Breast epithelium (tissue), 4 donors: ENCODE measurements at regions not wholly inside any gene's neighbourhood (a gene's known extent, or its start where the extent isn't known, plus 50 kb on each side); places are given as distances from the start of the nearest gene placed in this dataset.
"Not testable (repeated sequence)": the region's sequence is repeated elsewhere in the genome, so short reads cannot be mapped to it uniquely, and the experiment has no call there.

Experiments
- DNase-seq, 2 donors: peaks; one replicate each; pipeline ENCODE4 v3.0.0-alpha.2; 2019; ENCODE audit warnings: low spot score in 2 of 2
- H3K27ac ChIP-seq, 2 donors: fragments of 200-600 bp; sonication (generic) in 1 of 2; one replicate each; pipeline ENCODE4 v1.5.1; 2016 to 2019; ENCODE audit warnings: mild to moderate bottlenecking in 1 of 2
- H3K27me3 ChIP-seq, 2 donors: fragments of 200-600 bp; sonication (generic) in 1 of 2; one replicate each; pipeline versions ENCODE4 v1.5.1 to v1.6.0; 2017 to 2019; ENCODE audit warnings: control low read depth in 1 of 2, mild to moderate bottlenecking in 1 of 2
- H3K36me3 ChIP-seq: fragments of 200-600 bp; one replicate; pipeline ENCODE4 v1.5.1; 2019
- H3K4me1 ChIP-seq, 2 donors: fragments of 200-600 bp; sonication (generic); one replicate each; pipeline ENCODE4 v1.5.1; 2016 to 2019; ENCODE audit warnings: control low read depth in 1 of 2
- H3K4me3 ChIP-seq, 3 donors: fragments of 200-600 bp; sonication (generic); 1 replicate in 2 of 3; 2 replicates in 1 of 3; pipeline ENCODE4 v1.5.1; 2016 to 2019; ENCODE audit warnings: mild to moderate bottlenecking in 3 of 3, moderate library complexity in 2 of 3
- H3K9me3 ChIP-seq, 2 donors: fragments of 200-600 bp; sonication (generic) in 1 of 2; one replicate each; pipeline ENCODE4 v1.5.1; 2016 to 2019; ENCODE audit warnings: control low read depth in 1 of 2
- CTCF ChIP-seq, 3 donors: fragments of 450-650 bp; IDR thresholded peaks; one replicate each; pipeline ENCODE4 v1.5.1; 2016 to 2017; ENCODE audit warnings: antibody characterized with exemption in 3 of 3, mild to moderate bottlenecking in 3 of 3, moderate library complexity in 3 of 3
- POLR2A ChIP-seq: fragments of 450-650 bp; IDR thresholded peaks from one replicate; pipeline ENCODE4 v1.6.1; 2016; ENCODE audit warnings: antibody characterized with exemption, mild to moderate bottlenecking, moderate library complexity
- POLR2AphosphoS5 ChIP-seq, 3 donors: sonication (generic); formaldehyde crosslinking; IDR thresholded peaks; one replicate each; pipeline ENCODE4 v1.6.1; 2017; ENCODE audit warnings: antibody characterized with exemption in 3 of 3
- intact Hi-C: fragments of 100-400 bp; cut with DNase I; formaldehyde crosslinking; loops from one replicate; pipeline ENCODE4 v1.15.1; 2023; ENCODE audit warnings: low total_unique reads

GRCh38 chr4:79700356-79700755 lies 292.3 kb upstream of the GK2 start:
- Histone ChIP-seq H3K9me3 (no peaks in the 10 kb centered on the region), H3K4me1 (no peaks in the 10 kb centered on the region), H3K4me3 (no peak overlapping the region), H3K27ac (no peak overlapping the region), H3K27me3 (no peaks in the 10 kb centered on the region), H3K36me3 (no peaks in the 10 kb centered on the region)
- DNase-seq, result no peak
- no peak for TF ChIP-seq CTCF (IDR thresholded peaks at IDR 0.05)
- TF ChIP-seq POLR2AphosphoS5 (IDR thresholded peaks at IDR 0.05), result no peak
- TF ChIP-seq POLR2A, result no peak
- intact Hi-C loops, result no loop called here

GRCh38 chr4:79697444-79697843 lies 289.4 kb upstream of the GK2 start:
- Histone ChIP-seq H3K27ac (no peak overlapping the region), H3K4me3 (no peak overlapping the region), H3K27me3 (no peaks in the 10 kb centered on the region), H3K9me3 (no peaks in the 10 kb centered on the region), H3K36me3 (no peaks in the 10 kb centered on the region), H3K4me1 (no peaks in the 10 kb centered on the region)
- intact Hi-C loops, result loop anchor here (10.0 kb wide), 1 partner anchor 1217 kb away; no protein-coding TSS in a partner anchor
- no peak for TF ChIP-seq CTCF (IDR thresholded peaks at IDR 0.05)
- TF ChIP-seq POLR2A, result no peak
- TF ChIP-seq POLR2AphosphoS5 (IDR thresholded peaks at IDR 0.05), result no peak
- no peak for DNase-seq

GRCh38 chr4:79696534-79696933 lies 288.5 kb upstream of the GK2 start:
- H3K9me3 ChIP-seq, DNase-seq, H3K27me3 ChIP-seq, H3K4me3 ChIP-seq, H3K4me1 ChIP-seq, H3K36me3 ChIP-seq, H3K27ac ChIP-seq: not testable (repeated sequence)
- intact Hi-C loops, result loop anchor here (10.0 kb wide), 1 partner anchor 1218 kb away; no protein-coding TSS in a partner anchor

- no peaks in the 10 kb centered on the region for H3K4me1 ChIP-seq
- intact Hi-C loops, result loop anchor here (10.0 kb wide), 1 partner anchor 1219 kb away; no protein-coding TSS in a partner anchor
- H3K9me3 ChIP-seq, result no peaks in the 10 kb centered on the region
- no peak for DNase-seq
- no peaks in the 10 kb centered on the region for H3K27me3 ChIP-seq
- H3K27ac ChIP-seq, result no peak overlapping the region
- no peak overlapping the region for H3K4me3 ChIP-seq
- no peak for TF ChIP-seq CTCF (IDR thresholded peaks at IDR 0.05)
- TF ChIP-seq POLR2A, result no peak
- no peak for TF ChIP-seq POLR2AphosphoS5 (IDR thresholded peaks at IDR 0.05)
- no peaks in the 10 kb centered on the region for H3K36me3 ChIP-seq
These were observed 287.8 kb upstream of the GK2 start for GRCh38 chr4:79695848-79696247.

GRCh38 chr4:79689740-79690139 lies 281.7 kb upstream of the GK2 start:
- H3K36me3 ChIP-seq, result no peaks in the 10 kb centered on the region
- no peak for DNase-seq
- intact Hi-C loops, result loop anchor here (10.0 kb wide), 1 partner anchor 1225 kb away; no protein-coding TSS in a partner anchor
- H3K4me3 ChIP-seq, result no peak overlapping the region
- H3K4me1 ChIP-seq, result no peaks in the 10 kb centered on the region
- TF ChIP-seq POLR2AphosphoS5 (IDR thresholded peaks at IDR 0.05), result no peak
- no peak for TF ChIP-seq POLR2A
- no peak for TF ChIP-seq CTCF (IDR thresholded peaks at IDR 0.05)
- H3K9me3 ChIP-seq, result no peaks in the 10 kb centered on the region
- no peak overlapping the region for H3K27ac ChIP-seq
- no peaks in the 10 kb centered on the region for H3K27me3 ChIP-seq

- intact Hi-C loops, result no loop called here
- TF ChIP-seq CTCF (IDR thresholded peaks at IDR 0.05), result no peak
- no peak for TF ChIP-seq POLR2A
- TF ChIP-seq POLR2AphosphoS5 (IDR thresholded peaks at IDR 0.05), result no peak
- no peak overlapping the region for H3K27ac ChIP-seq
- no peak for DNase-seq
- no peaks in the 10 kb centered on the region for H3K36me3 ChIP-seq
- no peaks in the 10 kb centered on the region for H3K4me1 ChIP-seq
- no peaks in the 10 kb centered on the region for H3K9me3 ChIP-seq
- no peaks in the 10 kb centered on the region for H3K27me3 ChIP-seq
- H3K4me3 ChIP-seq, result no peak overlapping the region
These were observed 280.7 kb upstream of the GK2 start for GRCh38 chr4:79688691-79689090.
